ENCODE measurements at regions not wholly inside any gene's neighbourhood (a gene's known extent, or its start where the extent isn't known, plus 50 kb on each side); places are given as distances from the start of the nearest gene placed in this dataset.

DNA sequence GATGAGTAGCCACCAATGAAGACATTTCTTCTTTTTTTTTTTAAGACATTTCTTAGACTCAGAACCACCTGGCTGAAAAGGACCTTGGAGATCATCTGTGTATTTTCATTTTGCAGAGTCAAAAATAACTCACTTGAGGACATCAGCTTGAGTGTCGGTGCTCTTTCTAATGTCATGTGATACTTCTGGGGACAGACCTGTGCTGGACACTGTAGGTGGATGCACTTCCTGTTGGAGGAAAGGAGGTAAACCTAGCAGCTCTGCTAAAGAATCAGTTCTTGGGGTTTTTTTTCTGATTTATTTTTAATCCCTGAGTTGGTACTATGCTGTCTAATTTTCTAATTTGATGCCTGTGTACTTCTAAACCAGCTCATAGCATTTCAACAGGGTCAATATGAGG, 283.9 kb upstream of the CRIM1 start:
- TF ChIP-seq, protein P1, sequence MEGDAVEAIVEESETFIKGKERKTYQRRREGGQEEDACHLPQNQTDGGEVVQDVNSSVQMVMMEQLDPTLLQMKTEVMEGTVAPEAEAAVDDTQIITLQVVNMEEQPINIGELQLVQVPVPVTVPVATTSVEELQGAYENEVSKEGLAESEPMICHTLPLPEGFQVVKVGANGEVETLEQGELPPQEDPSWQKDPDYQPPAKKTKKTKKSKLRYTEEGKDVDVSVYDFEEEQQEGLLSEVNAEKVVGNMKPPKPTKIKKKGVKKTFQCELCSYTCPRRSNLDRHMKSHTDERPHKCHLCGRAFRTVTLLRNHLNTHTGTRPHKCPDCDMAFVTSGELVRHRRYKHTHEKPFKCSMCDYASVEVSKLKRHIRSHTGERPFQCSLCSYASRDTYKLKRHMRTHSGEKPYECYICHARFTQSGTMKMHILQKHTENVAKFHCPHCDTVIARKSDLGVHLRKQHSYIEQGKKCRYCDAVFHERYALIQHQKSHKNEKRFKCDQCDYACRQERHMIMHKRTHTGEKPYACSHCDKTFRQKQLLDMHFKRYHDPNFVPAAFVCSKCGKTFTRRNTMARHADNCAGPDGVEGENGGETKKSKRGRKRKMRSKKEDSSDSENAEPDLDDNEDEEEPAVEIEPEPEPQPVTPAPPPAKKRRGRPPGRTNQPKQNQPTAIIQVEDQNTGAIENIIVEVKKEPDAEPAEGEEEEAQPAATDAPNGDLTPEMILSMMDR (IDR thresholded peaks at IDR 0.05) = no peak
- TF ChIP-seq POLR2A (IDR thresholded peaks at IDR 0.05) = no peak

Data from right lobe of liver (tissue), 4 donors.